Testis (tissue), 2 donors: ENCODE measurements at regions not wholly inside any gene's neighbourhood (a gene's known extent, or its start where the extent isn't known, plus 50 kb on each side); places are given as distances from the start of the nearest gene placed in this dataset.

Experiments used
- POLR2A ChIP-seq: fragments of 450-650 bp; IDR thresholded peaks from one replicate; pipeline ENCODE4 v1.6.1; 2017; ENCODE audit warnings: antibody characterized with exemption, mild to moderate bottlenecking, moderate library complexity
- TF ChIP-seq, protein P1 (sequence below), 3 experiments: fragments of 450-650 bp in 2 of 3; fragments of 200-600 bp in 1 of 3; sonication (generic) in 1 of 3; IDR thresholded peaks; one replicate each; pipeline ENCODE4 v1.5.1; 2016 to 2019; ENCODE audit warnings: antibody characterized with exemption in 3 of 3, mild to moderate bottlenecking in 2 of 3, moderate library complexity in 1 of 3

DNA sequence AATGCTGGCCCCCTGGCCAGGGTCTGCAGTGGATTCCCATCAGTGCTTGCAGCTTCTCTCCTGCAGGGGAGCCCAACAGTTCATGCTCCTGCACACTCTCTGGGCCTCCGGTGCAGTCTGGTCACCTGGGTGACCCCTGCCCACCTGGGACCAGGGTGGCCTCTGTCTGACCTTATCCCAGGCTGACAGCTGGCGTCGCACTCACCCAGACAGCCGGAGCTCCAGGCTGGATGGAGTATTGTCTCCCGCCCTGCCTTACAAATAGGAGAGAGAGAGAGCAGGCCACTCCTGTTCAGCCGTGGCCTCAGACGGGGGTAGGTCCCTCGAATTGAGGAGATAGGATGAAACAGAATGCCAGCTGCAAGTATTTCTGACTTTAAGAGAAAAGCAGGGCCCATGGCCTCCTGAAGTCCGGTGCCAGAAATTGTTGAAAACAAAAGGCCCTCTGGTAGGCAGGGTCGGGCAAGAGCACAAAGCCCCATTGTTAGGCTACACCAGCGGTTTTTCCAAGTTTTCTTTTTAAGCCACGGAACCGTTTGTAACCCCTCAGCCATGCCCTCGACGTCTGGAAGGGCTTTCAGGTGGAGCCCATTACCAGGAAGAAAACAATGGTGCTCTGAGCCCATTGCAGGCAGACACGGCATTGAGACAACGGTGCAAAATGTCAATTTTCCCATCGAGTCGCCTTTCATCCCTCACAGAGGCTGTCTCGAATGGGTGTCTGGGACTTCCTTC lies 258.4 kb downstream of the BCL11A start:
- TF ChIP-seq, protein P1, sequence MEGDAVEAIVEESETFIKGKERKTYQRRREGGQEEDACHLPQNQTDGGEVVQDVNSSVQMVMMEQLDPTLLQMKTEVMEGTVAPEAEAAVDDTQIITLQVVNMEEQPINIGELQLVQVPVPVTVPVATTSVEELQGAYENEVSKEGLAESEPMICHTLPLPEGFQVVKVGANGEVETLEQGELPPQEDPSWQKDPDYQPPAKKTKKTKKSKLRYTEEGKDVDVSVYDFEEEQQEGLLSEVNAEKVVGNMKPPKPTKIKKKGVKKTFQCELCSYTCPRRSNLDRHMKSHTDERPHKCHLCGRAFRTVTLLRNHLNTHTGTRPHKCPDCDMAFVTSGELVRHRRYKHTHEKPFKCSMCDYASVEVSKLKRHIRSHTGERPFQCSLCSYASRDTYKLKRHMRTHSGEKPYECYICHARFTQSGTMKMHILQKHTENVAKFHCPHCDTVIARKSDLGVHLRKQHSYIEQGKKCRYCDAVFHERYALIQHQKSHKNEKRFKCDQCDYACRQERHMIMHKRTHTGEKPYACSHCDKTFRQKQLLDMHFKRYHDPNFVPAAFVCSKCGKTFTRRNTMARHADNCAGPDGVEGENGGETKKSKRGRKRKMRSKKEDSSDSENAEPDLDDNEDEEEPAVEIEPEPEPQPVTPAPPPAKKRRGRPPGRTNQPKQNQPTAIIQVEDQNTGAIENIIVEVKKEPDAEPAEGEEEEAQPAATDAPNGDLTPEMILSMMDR (IDR thresholded peaks at IDR 0.05), result no peak
- TF ChIP-seq POLR2A, result no peak
